Right atrium auricular region (tissue), 2 donors: ENCODE measurements at regions not wholly inside any gene's neighbourhood (a gene's known extent, or its start where the extent isn't known, plus 50 kb on each side); places are given as distances from the start of the nearest gene placed in this dataset.

Experiments
- DNase-seq: peaks from one replicate; pipeline ENCODE4 v3.0.0-alpha.2; 2019; ENCODE audit warnings: low spot score
- H3K27ac ChIP-seq, 2 donors: fragments of 200-600 bp; sonication (generic); 1 replicate in 1 of 2; 2 replicates in 1 of 2; pipeline ENCODE4 v1.5.1; 2016 to 2019
- H3K27me3 ChIP-seq, 2 donors: fragments of 200-600 bp; sonication (generic); one replicate each; pipeline versions ENCODE4 v1.5.1 to v1.6.0; 2017 to 2019
- H3K36me3 ChIP-seq: fragments of 200-600 bp; sonication (generic); one replicate; pipeline ENCODE4 v1.5.1; 2016
- H3K4me1 ChIP-seq, 2 donors: fragments of 200-600 bp; sonication (generic); one replicate each; pipeline versions ENCODE4 v1.5.1 to v1.6.0; 2017 to 2019
- H3K4me3 ChIP-seq, 2 donors: fragments of 200-600 bp; sonication (generic); 1 replicate in 1 of 2; 2 replicates in 1 of 2; pipeline ENCODE4 v1.5.1; 2017 to 2019; ENCODE audit warnings: mild to moderate bottlenecking in 1 of 2, moderate library complexity in 1 of 2
- H3K9me3 ChIP-seq, 2 donors: fragments of 200-600 bp; sonication (generic); one replicate each; pipeline ENCODE4 v1.5.1; 2019
- CTCF ChIP-seq, 2 donors: fragments of 200-600 bp; sonication (generic); IDR thresholded peaks; one replicate each; pipeline ENCODE4 v1.5.1; 2019; ENCODE audit warnings: antibody characterized with exemption in 2 of 2

DNA sequence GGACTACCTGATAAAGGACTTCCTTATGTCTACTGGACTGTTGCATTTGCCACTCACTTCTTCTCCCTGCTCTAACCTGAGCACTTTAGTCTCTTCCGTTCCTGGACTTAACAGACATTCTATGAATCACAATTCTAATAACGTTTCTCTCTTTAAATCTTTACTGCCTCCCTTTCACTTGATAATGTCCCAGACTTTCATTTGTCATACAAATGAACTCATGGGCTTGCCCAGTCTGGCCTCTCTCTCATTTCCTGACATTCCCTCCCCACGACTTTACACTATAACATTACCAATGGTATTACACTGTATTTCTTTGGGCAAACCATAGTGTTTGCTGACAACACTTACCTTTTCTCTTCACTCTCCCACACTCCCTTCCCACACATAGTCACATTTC lies 540.7 kb upstream of the TMEFF2 start:
- Histone ChIP-seq H3K27ac (no peak overlapping the region), H3K9me3 (no peaks in the 10 kb centered on the region), H3K4me1 (no peaks in the 10 kb centered on the region), H3K36me3 (no peaks in the 10 kb centered on the region), H3K4me3 (no peak overlapping the region), H3K27me3 (no peaks in the 10 kb centered on the region)
- TF ChIP-seq CTCF (IDR thresholded peaks at IDR 0.05), result no peak
- DNase-seq, result no peak

GRCh38 chr2:192729369-192729768 lies 534.6 kb upstream of the TMEFF2 start:
- no peaks in the 10 kb centered on the region for H3K9me3 ChIP-seq
- H3K27ac ChIP-seq, result no peak overlapping the region
- no peaks in the 10 kb centered on the region for H3K27me3 ChIP-seq
- H3K36me3 ChIP-seq, result no peaks in the 10 kb centered on the region
- H3K4me3 ChIP-seq, result no peak overlapping the region
- no peak for TF ChIP-seq CTCF (IDR thresholded peaks at IDR 0.05)
- H3K4me1 ChIP-seq, result no peaks in the 10 kb centered on the region
- no peak for DNase-seq

GRCh38 chr2:192725991-192726390 lies 531.3 kb upstream of the TMEFF2 start:
- Histone ChIP-seq H3K9me3 (no peaks in the 10 kb centered on the region), H3K27me3 (no peaks in the 10 kb centered on the region), H3K4me3 (no peak overlapping the region), H3K27ac (no peak overlapping the region), H3K36me3 (no peaks in the 10 kb centered on the region), H3K4me1 (no peaks in the 10 kb centered on the region)
- no peak for TF ChIP-seq CTCF (IDR thresholded peaks at IDR 0.05)
- no peak for DNase-seq

DNA sequence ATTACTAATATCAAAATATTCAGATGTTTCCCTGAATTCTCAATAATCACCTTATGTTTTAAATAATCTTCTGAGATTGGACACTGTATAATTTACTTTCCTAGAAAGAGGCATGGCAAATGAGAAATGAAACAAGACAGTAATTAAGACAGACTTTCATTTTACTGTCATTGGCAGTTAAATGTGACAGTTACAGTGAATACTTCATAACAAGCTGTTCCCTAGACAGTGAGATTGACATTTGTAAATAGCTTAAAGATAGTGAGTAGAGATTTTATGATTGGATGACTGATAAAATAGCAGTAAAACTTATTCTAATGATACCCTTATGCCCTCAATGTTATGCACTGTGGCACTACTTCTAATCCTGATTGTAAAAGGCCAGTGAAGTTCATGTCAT lies 524.9 kb upstream of the TMEFF2 start:
- H3K36me3 ChIP-seq, result no peaks in the 10 kb centered on the region
- no peak for DNase-seq
- no peak for TF ChIP-seq CTCF (IDR thresholded peaks at IDR 0.05)
- H3K27ac ChIP-seq, result no peak overlapping the region
- H3K4me1 ChIP-seq, result no peaks in the 10 kb centered on the region
- H3K9me3 ChIP-seq, result no peaks in the 10 kb centered on the region
- no peaks in the 10 kb centered on the region for H3K27me3 ChIP-seq
- H3K4me3 ChIP-seq, result no peak overlapping the region

DNA sequence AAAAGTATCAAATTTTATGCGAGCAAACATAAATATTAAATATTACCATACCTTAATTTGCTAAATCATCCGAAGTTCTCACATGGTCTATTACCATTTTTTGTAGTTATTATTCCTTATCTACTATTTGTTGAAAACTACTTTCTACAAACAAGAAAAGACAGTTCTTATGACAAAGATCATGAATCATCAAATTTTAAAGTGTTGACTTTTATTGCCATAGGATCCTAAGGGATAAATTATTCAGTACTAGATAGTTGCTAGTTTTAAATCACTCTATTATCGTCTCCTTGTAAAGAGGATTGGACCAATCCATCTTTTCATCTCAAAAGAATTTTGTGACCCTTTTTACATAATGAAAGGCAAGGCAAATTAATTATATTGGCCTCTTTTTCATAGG lies 523.6 kb upstream of the TMEFF2 start:
- TF ChIP-seq CTCF (IDR thresholded peaks at IDR 0.05), result no peak
- no peak overlapping the region for H3K4me3 ChIP-seq
- H3K9me3 ChIP-seq, result no peaks in the 10 kb centered on the region
- no peaks in the 10 kb centered on the region for H3K36me3 ChIP-seq
- no peak overlapping the region for H3K27ac ChIP-seq
- no peaks in the 10 kb centered on the region for H3K27me3 ChIP-seq
- no peak for DNase-seq
- no peaks in the 10 kb centered on the region for H3K4me1 ChIP-seq

GRCh38 chr2:192700934-192701333 lies 506.2 kb upstream of the TMEFF2 start:
- H3K4me3 ChIP-seq, result no peak overlapping the region
- H3K27ac ChIP-seq, result no peak overlapping the region
- no peaks in the 10 kb centered on the region for H3K4me1 ChIP-seq
- H3K9me3 ChIP-seq, result no peaks in the 10 kb centered on the region
- TF ChIP-seq CTCF (IDR thresholded peaks at IDR 0.05), result no peak
- DNase-seq, result no peak
- no peaks in the 10 kb centered on the region for H3K27me3 ChIP-seq
- H3K36me3 ChIP-seq, result no peaks in the 10 kb centered on the region
